CD4-positive, alpha-beta T cell treated with Interleukin-21 for 1 hour (primary cell): ENCODE measurements at regions not wholly inside any gene's neighbourhood (a gene's known extent, or its start where the extent isn't known, plus 50 kb on each side); places are given as distances from the start of the nearest gene placed in this dataset.

Experiments used
- DNase-seq: peaks from one replicate; pipeline ENCODE4 v3.0.0-alpha.2; 2020

DNA sequence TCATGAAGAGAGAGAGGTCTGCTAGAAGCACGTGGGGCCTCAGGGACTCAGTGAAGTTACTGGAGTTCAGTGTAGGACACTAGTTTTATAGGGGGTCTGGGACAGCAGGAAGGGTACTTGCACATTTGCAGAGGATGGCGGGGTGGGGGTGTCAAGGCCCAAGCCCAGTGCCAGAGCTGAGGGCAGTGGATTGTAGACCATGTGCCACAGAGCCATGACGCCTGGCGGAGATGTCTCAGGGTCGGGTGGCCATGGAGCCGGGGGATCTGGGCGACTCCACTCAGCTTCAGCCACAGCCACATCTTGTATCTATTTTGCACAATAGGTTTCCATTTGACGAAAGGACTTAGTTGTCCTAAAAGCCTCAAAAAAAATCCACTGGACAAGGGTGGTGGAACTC, 50.4 kb upstream of the RGMA start:
- DNase-seq, result no peak

DNA sequence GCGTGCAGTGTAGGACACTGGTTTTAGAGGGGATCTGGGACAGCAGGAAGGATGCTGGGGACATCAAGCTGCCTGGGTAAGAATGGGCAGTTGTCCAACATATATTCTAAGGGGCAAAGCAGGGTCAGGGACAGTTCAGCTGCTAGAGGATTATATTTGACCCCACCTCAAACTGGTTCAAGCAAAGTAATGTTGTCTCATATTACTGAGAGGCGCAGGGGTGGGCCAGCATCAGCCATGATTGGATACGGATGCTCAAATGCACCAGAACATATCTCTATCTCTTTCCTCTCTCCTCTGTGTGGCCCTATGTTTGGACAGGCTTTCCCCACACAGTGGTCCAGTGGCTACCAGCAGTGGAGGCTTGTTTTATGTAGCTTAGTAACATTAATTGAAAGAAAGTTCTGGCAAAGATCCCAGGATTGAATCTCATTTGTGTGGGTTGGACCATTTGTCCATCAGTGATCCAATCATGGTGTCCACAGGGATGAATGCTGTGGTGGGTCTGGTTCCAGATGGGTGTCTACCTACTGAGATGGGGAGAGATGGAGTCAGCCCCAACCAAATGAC, 49.8 kb upstream of the RGMA start:
- no peak for DNase-seq
